Activated T-cell treated with anti-CD3 and anti-CD28 coated beads, Interleukin-2, amount 50 U/mL, for 1 hour (primary cell): ENCODE measurements at regions not wholly inside any gene's neighbourhood (a gene's known extent, or its start where the extent isn't known, plus 50 kb on each side); places are given as distances from the start of the nearest gene placed in this dataset.

Experiments
- DNase-seq: peaks from one replicate; pipeline ENCODE4 v3.0.0-alpha.2; 2020

- DNase-seq = no peak
These were observed 711.4 kb downstream of the MTRR start for GRCh38 chr5:8580298-8580697.

GRCh38 chr5:8581047-8581446 is 712.1 kb downstream of the MTRR start:
- DNase-seq = no peak

GRCh38 chr5:8585230-8586018 is 716.5 kb downstream of the MTRR start:
- no peak for DNase-seq

- DNase-seq = no peak
These were observed 722.0 kb downstream of the MTRR start for GRCh38 chr5:8590959-8591358.

- no peak for DNase-seq
These were observed 729.4 kb downstream of the MTRR start for GRCh38 chr5:8598356-8598755.

- DNase-seq = no peak
These were observed 730.0 kb downstream of the MTRR start for GRCh38 chr5:8598996-8599395.

- DNase-seq = no peak
These were observed 731.9 kb downstream of the MTRR start for GRCh38 chr5:8600843-8601242.

- no peak for DNase-seq
These were observed 732.9 kb downstream of the MTRR start for GRCh38 chr5:8601831-8602354.

- no peak for DNase-seq
These were observed 737.3 kb downstream of the MTRR start for GRCh38 chr5:8606231-8606630.

- no peak for DNase-seq
These were observed 742.1 kb downstream of the MTRR start for GRCh38 chr5:8611067-8611466.

GRCh38 chr5:8613078-8613685 is 744.2 kb downstream of the MTRR start:
- no peak for DNase-seq

- no peak for DNase-seq
These were observed 746.4 kb downstream of the MTRR start for GRCh38 chr5:8615142-8615858.

- no peak for DNase-seq
These were observed 759.6 kb downstream of the MTRR start for GRCh38 chr5:8628521-8628920.

- DNase-seq = no peak
These were observed 764.3 kb downstream of the MTRR start for GRCh38 chr5:8633259-8633658.

GRCh38 chr5:8633696-8634095 is 764.7 kb downstream of the MTRR start:
- DNase-seq = no peak

GRCh38 chr5:8634219-8634618 is 765.3 kb downstream of the MTRR start:
- DNase-seq = no peak

GRCh38 chr5:8641786-8642505 is 773.0 kb downstream of the MTRR start:
- no peak for DNase-seq

GRCh38 chr5:8644377-8644776 is 775.4 kb downstream of the MTRR start:
- DNase-seq = no peak

GRCh38 chr5:8647111-8647510 is 778.2 kb downstream of the MTRR start:
- no peak for DNase-seq

GRCh38 chr5:8650186-8650585 is 781.2 kb downstream of the MTRR start:
- no peak for DNase-seq

GRCh38 chr5:8660133-8660893 is 791.4 kb downstream of the MTRR start:
- DNase-seq = no peak

GRCh38 chr5:8663374-8663773 is 794.4 kb downstream of the MTRR start:
- DNase-seq = no peak
